GM13976 (cell line): ENCODE measurements at regions not wholly inside any gene's neighbourhood (a gene's known extent, or its start where the extent isn't known, plus 50 kb on each side); places are given as distances from the start of the nearest gene placed in this dataset.

ENCODE experiments used
- DNase-seq: peaks from one replicate; pipeline ENCODE4 v3.0.0; 2012; ENCODE audit warnings: low spot score
- in situ Hi-C: fragments of 300-500 bp; cut with MboI; formaldehyde crosslinking; loops from one replicate; pipeline ENCODE4 v1.12.0; 2022; ENCODE audit warnings: low sequenced_read_pairs, mixed read lengths, inconsistent platforms; ENCODE audit not compliant: unreplicated experiment
- TF ChIP-seq, protein P1 (sequence below): IDR thresholded peaks from 2 replicates; pipeline ENCODE4 v1.5.1; 2012; ENCODE audit warnings: borderline replicate concordance, mild to moderate bottlenecking; ENCODE audit not compliant: insufficient read depth; ENCODE audit errors: extremely low read depth, missing control alignments, control extremely low read depth

DNA sequence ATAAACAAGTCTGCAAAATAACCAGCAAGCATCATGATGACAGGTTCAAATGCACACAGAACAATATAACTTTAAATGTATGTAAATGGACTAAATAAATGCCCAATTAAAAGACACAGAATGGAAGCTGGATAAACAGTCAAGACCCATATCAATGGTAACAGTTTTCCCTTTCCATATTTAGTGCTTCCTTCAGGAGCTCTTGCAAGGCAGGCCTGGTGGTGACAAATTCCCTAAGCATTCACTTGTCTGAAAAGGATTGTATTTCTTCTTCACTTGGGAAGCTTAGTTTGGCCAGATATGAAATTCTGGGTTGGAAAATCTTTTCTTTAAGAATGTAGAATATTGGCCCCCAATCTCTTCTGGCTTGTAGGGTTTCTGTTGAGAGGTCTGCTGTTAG, 120.2 kb upstream of the RASA1 start:
- TF ChIP-seq, protein P1, sequence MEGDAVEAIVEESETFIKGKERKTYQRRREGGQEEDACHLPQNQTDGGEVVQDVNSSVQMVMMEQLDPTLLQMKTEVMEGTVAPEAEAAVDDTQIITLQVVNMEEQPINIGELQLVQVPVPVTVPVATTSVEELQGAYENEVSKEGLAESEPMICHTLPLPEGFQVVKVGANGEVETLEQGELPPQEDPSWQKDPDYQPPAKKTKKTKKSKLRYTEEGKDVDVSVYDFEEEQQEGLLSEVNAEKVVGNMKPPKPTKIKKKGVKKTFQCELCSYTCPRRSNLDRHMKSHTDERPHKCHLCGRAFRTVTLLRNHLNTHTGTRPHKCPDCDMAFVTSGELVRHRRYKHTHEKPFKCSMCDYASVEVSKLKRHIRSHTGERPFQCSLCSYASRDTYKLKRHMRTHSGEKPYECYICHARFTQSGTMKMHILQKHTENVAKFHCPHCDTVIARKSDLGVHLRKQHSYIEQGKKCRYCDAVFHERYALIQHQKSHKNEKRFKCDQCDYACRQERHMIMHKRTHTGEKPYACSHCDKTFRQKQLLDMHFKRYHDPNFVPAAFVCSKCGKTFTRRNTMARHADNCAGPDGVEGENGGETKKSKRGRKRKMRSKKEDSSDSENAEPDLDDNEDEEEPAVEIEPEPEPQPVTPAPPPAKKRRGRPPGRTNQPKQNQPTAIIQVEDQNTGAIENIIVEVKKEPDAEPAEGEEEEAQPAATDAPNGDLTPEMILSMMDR: no peak
- DNase-seq: no peak
- in situ Hi-C loops: no loop called here

GRCh38 chr5:87150630-87151029, 117.1 kb upstream of the RASA1 start:
- in situ Hi-C loops: no loop called here
- TF ChIP-seq, protein P1: no peak
- DNase-seq: no peak

GRCh38 chr5:87151547-87151946, 116.1 kb upstream of the RASA1 start:
- TF ChIP-seq, protein P1: no peak
- no peak for DNase-seq
- in situ Hi-C loops: no loop called here

DNA sequence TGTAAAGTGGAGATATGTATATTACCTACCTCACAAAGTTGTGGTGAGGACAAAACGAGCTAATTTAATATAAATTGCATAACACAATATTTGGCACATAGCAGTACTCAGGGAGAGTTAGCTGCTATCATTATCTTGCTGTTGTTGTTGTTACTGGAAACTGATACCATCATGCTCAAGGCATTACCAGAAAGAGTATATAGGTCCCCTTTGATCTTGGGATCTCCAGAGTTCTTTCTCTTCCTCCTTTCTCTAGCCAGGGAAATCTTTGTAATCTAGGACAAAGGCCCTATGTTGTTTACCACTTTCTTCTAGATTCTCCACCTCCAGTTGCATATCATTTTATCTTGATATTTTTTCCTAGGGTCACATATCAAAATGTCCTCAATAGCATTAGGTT, 114.8 kb upstream of the RASA1 start:
- TF ChIP-seq, protein P1: no peak
- in situ Hi-C loops: no loop called here
- DNase-seq: no peak

GRCh38 chr5:87154191-87154590, 113.5 kb upstream of the RASA1 start:
- no peak for DNase-seq
- in situ Hi-C loops: no loop called here
- TF ChIP-seq, protein P1: no peak

GRCh38 chr5:87155106-87155505, 112.6 kb upstream of the RASA1 start:
- in situ Hi-C loops: no loop called here
- DNase-seq: no peak
- TF ChIP-seq, protein P1: no peak

DNA sequence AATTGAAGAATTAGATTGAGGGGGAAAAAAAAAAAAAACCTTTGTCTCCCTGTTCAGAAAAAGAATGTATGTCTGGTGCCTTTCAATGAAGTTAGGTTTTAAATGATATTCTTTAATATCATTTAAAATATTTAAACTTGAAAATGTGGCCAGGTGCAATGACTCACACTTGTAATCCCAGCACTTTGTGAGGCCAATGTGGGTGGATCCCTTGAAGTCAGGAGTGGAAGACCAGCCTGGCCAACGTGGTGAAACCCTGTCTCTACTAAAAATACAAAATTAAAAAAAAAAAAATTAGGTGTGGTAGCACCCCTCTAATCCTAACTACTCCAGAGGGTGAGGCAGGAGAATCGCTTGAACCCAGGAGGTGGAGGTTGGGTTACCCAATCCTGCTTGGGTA, 111.1 kb upstream of the RASA1 start:
- TF ChIP-seq, protein P1: no peak
- in situ Hi-C loops: no loop called here
- DNase-seq: no peak
